ENCODE measurements at regions not wholly inside any gene's neighbourhood (a gene's known extent, or its start where the extent isn't known, plus 50 kb on each side); places are given as distances from the start of the nearest gene placed in this dataset.

DNA sequence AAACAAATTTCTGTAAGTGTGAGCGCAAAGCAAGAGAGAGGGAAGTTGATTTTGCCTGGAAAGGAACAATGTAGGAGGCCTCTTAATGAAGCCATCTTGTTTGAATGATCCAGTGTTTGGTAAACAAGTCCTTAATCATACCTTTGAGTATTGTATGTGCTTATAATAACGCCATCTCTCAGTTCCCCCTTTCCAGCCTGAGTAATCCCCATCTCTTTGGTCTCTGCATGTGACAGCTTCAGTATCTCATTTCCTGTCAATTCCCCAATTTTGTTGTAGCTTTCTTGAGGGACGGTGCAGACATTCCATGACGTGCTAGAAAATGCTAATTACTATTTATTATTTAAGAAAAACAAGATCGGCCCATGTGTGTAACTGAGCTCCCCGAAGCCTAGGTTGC lies 349.3 kb upstream of the NR2F2 start:
- no peak for DNase-seq (ENCODE audit: low read depth)

GRCh38 chr15:95987299-95987698 lies 343.2 kb upstream of the NR2F2 start:
- no peak for DNase-seq (ENCODE audit: low read depth)

- no peak for DNase-seq (ENCODE audit: low read depth)
Observed at GRCh38 chr15:95987886-95988573, 342.5 kb upstream of the NR2F2 start.

DNA sequence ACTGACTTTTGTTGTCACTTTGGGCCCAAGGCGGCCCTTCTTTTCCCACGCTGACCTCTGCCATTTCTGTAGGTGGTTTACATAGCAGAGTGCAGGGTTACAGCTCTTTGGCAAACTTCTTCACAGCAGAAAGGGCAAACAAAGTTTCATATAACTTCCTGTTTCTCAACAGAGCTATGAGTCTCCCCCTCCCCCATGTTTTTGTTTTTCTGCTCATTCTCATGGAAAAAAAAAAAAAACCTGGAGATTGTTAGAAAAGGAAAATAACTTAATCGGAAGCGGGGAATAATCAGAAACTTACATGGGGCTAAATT lies 342.0 kb upstream of the NR2F2 start:
- peak; percentile 17 for DNase-seq (ENCODE audit: low read depth)

DNA sequence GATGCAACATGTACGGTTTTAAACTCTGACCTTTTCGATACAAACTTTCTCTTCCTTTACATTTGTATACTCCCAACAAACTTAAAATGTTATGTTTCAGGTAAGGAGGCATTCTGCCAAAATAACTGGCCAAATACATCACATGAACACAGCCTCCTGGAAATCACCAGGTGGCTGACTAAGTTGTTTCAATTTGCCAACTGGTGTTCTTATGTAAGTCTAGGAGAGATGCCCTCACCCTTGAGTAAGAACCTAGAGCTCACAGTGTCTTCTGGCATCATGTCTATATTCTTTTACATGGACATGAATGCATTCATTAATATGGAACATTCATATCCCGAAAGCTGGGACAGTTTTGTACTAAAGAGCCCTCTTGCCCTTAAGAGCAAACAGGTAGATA lies 341.1 kb upstream of the NR2F2 start:
- no peak for DNase-seq (ENCODE audit: low read depth)

DNA sequence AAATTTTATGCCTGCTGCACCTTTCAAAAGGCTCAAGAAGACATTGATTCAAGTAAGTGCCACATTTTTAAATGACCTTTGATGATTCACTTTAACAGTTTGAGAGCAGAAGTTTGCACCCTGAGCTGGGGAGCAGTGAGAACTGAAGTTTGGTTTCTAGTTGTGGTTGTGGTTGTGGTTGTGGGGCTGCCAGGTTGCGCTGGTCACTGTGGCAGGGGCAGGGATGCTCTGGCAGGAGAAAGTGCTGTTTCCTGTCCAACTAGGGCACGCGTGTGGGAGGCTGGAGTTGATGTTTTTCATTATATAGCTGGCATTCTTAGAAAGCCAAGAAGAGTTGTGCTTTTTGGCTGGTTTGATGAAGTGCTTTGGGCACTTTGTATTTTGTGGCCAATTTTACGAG lies 339.7 kb upstream of the NR2F2 start:
- peak; percentile 57 for DNase-seq (ENCODE audit: low read depth)

DNA sequence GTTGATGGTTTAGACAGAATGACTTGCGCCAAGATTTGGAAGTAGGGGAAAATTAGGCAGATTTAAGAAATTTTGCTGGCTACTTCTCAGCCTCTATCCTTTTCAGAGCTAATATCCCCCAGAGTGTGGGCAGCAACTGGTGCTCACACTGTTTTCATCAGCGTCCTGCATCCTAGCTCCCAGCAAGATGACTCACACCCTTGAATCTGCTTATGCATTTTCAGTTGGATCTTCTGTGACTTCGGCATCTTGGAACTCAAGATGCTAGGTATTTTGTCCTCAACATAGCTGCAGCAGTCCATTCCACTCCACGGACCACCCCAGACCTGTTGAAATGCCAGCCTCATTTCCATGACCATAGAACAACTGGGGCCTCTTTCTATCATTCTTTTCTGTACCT lies 336.1 kb upstream of the NR2F2 start:
- DNase-seq (ENCODE audit: low read depth), result peak; percentile 12

- DNase-seq (ENCODE audit: low read depth), result peak; percentile 4
Observed at GRCh38 chr15:95995375-95996168, 334.9 kb upstream of the NR2F2 start.

GRCh38 chr15:95996494-95996893 lies 334.0 kb upstream of the NR2F2 start:
- DNase-seq (ENCODE audit: low read depth), result no peak

GRCh38 chr15:95998935-95999334 lies 331.6 kb upstream of the NR2F2 start:
- DNase-seq (ENCODE audit: low read depth), result peak; percentile 33

- no peak for DNase-seq (ENCODE audit: low read depth)
Observed at GRCh38 chr15:96002890-96003859, 327.3 kb upstream of the NR2F2 start.

GRCh38 chr15:96005906-96006305 lies 324.6 kb upstream of the NR2F2 start:
- DNase-seq (ENCODE audit: low read depth), result no peak

DNA sequence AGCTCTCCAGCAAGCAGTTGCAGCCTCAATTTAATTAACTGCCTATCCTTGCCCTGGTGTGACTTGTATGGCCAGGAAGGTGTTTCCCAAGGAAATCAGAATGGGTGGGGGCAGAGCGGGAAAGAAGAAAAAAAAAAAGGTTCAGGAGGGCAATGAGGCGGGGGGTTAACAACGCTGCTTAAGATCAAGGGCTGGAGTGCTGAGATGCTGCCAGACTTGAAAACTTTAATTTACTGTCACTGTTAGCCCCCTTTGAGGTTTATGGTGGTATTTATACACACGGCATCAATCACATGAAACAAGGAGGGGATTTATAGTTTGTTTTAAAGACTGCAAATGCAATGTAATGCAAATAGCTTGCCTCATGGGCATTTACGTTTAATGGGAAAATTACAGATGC lies 319.4 kb upstream of the NR2F2 start:
- no peak for DNase-seq (ENCODE audit: low read depth)

DNA sequence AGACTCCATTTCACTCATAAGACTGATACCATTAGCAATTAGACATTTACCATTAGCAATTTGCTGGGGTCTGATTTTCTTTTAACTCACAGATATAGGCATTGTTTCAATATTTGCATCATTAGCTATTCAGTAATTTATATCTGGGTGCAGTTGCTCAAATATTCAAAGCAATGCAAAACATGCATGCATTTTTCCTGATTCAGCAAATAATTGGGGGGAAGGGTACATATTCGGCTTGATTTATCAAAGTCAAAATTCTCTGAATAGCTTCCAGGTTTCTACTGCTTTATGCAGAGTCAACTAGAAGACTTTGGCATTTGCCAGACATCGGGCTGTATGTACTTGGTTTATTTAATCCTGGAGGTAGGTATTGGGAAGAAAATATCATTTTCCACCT lies 315.6 kb upstream of the NR2F2 start:
- no peak for DNase-seq (ENCODE audit: low read depth)

DNA sequence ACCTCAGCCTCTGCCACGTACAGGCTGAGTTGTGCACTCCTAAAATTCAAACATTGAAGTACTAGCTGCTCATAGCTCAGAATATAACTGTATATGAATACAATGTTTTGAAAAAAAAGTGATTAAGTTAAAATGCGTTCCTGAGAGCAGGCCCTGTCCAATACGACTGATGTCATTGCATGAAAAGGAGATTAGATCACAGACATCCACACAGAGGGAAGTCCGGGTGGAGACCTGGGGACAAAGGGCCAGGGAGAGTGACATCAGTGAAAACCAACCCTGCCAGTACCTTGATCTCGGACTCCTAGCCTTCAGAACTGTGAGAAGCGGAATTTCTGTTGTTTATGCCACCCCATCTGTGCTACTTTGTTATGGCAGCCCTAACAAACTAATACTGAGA lies 311.4 kb upstream of the NR2F2 start:
- no peak for DNase-seq (ENCODE audit: low read depth)

DNA sequence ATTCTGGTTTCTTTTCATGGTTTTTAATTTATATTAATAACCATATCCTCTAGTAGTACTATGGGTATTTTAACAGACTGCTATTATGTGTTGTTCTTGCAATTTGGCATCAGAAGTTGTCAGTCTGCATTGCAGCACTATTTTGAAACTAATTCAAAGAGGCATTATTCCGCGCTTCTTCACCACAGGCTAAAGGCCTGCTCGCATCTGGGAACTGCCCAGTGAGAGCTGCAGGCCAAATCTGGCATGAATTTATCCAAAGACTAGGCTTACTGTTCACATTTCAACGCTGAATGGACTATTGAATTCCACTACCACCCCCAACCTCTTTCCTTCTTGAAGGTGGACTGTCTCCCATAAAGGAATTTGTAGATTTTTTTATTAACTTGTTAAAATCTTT lies 310.4 kb upstream of the NR2F2 start:
- DNase-seq (ENCODE audit: low read depth), result no peak

- no peak for DNase-seq (ENCODE audit: low read depth)
Observed at GRCh38 chr15:96020797-96021196, 309.7 kb upstream of the NR2F2 start.

DNA sequence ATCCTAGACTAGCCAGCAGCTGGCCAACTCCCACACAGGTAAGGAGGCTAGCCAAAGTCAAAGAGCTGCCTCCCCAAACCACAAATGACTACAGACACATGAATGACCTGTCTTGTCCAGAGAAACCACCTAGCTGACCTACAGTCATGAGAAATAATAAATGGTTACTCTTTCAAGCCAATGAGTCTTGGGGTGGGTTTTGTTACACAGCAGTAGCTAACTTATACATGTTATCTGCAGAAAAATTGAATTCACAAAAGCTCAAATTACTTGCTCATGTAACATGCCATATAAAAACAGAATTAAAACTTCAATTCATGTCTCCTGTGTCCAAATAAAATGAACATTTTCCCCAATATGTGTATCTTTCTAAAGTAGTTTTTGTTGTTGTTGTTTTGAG lies 307.4 kb upstream of the NR2F2 start:
- no peak for DNase-seq (ENCODE audit: low read depth)

DNA sequence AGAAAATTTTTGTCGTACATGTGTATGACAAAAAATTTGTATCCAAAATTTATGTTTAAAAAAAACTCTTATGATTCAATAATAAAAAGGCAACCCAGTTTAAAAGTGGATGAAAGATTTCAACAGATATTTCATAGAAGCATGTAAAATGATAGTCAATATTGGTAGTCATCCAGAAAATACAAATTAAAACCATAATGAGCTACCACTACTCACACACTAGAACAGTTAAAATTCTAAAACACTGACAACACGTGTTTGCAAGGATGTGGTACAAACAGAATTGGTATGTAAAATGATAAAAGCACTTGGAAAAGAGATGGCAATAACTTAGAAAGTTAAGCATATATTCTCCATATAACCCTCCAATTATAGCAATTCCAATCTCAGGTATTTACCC lies 303.0 kb upstream of the NR2F2 start:
- DNase-seq (ENCODE audit: low read depth), result no peak

- no peak for DNase-seq (ENCODE audit: low read depth)
Observed at GRCh38 chr15:96028620-96029019, 301.9 kb upstream of the NR2F2 start.

GRCh38 chr15:96029172-96029571 lies 301.3 kb upstream of the NR2F2 start:
- no peak for DNase-seq (ENCODE audit: low read depth)

All from myocyte (in vitro differentiated cells).